Endometrium (tissue), 2 donors: ENCODE measurements at regions not wholly inside any gene's neighbourhood (a gene's known extent, or its start where the extent isn't known, plus 50 kb on each side); places are given as distances from the start of the nearest gene placed in this dataset.

Experiments used
- FAIRE-seq: peaks from 2 replicates; lab custom pipeline; 2012; peaks lifted over from hg19 to GRCh38; lab: Jason Lieb, UNC
- donor health status: control.
- donor health status: control.

DNA sequence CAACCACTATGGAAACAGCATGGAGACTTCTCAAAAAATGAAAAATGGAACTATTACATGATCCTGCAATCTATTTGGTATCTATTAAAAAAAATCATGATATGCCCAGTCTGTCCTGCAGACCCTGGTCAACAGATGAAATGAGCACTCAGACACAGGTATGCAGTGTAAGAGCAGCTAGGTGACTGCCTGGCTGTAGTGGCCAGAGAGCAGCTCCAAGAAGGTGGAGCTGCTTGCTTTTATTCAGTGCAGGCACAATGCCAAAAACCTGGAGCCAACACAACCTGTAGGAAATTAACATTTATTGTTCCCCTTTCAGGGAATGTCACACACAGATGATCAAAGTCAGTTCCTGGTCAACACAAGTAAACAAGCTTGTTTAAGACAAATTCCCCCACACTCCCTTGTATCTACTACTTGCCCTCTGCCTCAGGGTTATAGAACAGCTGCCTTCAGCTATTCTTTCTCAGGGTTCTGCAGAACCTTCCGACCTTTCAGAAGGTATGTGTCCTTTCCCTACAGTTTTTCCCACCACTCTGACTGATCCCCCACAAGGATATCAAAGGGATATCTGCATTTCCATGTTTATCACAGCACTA is 933.7 kb upstream of the SLITRK5 start:
- no peak for FAIRE-seq

DNA sequence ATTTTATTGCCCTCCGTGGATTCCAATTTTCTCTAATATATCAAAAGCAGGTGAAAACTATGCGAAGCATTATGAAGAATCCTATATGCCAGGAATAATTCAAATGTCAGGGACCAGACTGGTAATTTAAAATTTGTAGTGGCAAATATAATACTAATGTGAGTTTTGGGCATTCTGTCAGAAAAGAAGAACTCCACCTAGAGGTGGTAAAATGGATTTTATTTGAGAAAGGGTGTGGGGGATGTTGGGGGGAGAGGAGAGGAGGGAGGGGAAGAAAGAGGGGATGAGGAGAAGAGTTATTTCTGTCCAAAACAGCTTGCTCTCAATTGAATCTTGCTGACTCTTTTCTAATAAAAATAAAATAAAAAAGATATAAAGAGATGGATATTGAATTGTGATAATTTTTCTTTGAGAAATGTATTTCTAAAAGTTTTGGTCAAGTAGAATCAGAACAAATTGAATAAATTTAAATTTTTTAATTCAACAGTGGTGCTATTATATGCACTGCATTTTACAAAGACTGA is 929.3 kb upstream of the SLITRK5 start:
- FAIRE-seq: no peak

GRCh38 chr13:86757236-86757978 is 913.8 kb upstream of the SLITRK5 start:
- FAIRE-seq: no peak

DNA sequence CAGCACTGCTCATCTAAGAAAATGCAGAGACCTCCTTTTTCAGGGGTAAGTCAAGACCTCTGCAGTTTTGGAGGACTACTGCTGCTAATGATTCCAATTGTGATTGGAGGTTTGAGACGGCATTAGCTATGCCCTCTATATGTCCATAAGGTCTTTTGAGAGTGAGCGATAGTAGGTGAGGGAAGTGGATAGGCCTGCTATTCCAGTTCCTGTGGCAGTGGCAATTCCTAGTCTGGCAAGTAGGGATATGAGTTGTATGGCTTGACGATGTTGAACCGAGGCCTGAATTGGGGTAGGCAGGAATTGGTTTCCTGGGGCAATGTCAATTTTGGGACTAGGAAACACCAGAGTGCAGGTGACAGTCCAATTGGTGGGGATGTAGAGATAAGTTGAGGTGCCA is 913.1 kb upstream of the SLITRK5 start:
- no peak for FAIRE-seq

GRCh38 chr13:86760620-86761019 is 910.6 kb upstream of the SLITRK5 start:
- FAIRE-seq: no peak

DNA sequence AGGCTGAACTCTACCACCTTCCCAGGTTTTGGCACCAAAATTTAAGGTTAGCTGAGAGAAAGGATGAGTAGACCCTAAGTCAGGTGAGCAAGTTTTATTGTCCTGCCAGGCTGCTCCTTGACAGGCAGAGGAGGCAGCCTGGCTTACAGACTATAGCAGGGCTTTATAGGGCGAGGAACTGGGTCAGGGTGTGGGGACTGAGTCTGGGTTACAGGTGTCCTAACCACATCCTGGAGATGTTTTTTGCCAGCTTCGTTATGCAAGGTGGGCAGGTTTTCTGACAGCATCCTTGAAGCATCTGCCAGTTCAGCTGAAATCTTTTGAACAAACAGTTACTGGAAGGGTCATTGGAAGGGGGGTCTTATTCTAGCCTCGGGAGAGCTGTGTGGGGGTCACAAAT is 905.7 kb upstream of the SLITRK5 start:
- no peak for FAIRE-seq

DNA sequence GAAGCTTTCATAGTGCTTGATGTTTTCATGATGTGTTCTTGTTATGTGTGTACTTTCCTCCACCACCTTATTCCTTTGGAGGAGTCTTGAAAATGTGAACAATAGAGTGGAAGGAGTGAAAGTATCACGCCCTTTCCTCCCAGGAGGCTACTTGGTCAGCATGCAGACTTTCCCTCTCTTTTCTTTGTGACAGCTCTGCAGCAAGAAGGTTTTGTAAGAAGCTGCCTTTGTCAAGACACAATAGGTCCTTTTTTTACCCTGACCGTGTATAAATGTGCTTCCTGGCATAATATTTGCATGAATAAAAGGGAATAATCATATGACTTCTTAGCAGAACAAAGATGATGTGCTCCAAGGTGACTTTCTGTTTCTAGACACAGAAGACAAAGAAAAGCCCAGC is 882.6 kb upstream of the SLITRK5 start:
- FAIRE-seq: no peak

- no peak for FAIRE-seq
Measured at GRCh38 chr13:86792153-86792651, 879.0 kb upstream of the SLITRK5 start.

GRCh38 chr13:86795858-86796257 is 875.3 kb upstream of the SLITRK5 start:
- no peak for FAIRE-seq

- no peak for FAIRE-seq
Measured at GRCh38 chr13:86810361-86810760, 860.8 kb upstream of the SLITRK5 start.

GRCh38 chr13:86813198-86813597 is 858.0 kb upstream of the SLITRK5 start:
- no peak for FAIRE-seq

DNA sequence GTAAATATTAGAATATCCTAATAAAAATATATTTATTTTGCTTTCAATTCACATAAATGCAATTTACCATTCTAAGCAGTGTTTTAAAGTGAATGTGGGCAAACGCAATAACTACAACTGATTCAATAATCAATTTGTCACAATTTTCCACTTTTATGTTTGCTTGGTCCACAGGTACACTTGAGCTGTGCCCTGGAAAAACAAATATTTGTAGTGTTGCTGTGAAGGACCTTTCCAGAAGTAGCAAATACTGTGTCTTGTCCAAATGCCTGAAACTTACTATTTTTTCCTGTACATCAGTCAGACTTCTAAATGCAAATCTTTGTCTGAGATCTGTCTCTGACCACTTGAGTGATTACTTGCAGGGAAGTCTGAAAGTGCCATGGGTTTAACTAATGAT is 845.8 kb upstream of the SLITRK5 start:
- FAIRE-seq: no peak

GRCh38 chr13:86826232-86826631 is 844.9 kb upstream of the SLITRK5 start:
- no peak for FAIRE-seq

GRCh38 chr13:86830046-86830445 is 841.1 kb upstream of the SLITRK5 start:
- FAIRE-seq: no peak

DNA sequence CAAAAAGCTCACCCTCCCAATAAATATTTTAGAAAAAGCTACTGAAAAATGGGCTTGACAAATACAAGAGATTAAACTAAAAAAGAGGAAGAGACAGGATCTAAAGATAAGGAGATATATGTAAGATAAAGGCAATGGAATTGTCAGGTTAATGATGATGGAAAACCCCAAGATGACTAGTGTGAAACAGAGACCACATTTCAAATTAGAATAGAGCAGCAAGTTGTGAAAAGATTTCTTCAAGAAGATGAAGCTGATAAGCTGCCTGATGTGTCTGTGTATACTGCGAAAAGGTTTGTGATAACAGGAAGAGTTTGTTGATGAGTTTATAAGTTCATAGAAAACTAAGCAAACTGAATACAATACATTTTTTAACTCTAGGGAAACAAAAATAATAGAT is 840.1 kb upstream of the SLITRK5 start:
- FAIRE-seq: no peak

GRCh38 chr13:86838411-86839120 is 832.6 kb upstream of the SLITRK5 start:
- FAIRE-seq: no peak

- no peak for FAIRE-seq
Measured at GRCh38 chr13:86839221-86839620, 832.0 kb upstream of the SLITRK5 start.

GRCh38 chr13:86840250-86841191 is 830.6 kb upstream of the SLITRK5 start:
- FAIRE-seq: no peak

DNA sequence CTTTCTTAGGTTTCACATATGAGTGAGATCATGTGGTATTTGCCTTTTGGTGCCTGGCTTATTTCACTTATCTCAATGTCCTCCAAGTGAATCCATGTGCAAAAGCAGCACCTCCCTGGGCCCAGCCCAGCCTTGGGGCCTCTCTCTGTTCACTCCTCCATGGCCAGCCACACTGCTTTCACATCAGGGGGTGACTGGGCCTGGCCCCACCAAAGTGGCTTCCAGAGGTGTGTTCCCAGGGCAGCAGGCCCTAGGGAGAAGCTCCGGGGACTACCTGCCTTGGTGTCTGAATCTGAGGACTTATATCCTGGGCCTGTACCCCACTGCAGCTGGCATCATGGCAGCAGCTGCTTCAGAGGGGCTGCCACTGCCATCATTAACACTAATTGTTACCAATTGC is 829.9 kb upstream of the SLITRK5 start:
- FAIRE-seq: no peak

DNA sequence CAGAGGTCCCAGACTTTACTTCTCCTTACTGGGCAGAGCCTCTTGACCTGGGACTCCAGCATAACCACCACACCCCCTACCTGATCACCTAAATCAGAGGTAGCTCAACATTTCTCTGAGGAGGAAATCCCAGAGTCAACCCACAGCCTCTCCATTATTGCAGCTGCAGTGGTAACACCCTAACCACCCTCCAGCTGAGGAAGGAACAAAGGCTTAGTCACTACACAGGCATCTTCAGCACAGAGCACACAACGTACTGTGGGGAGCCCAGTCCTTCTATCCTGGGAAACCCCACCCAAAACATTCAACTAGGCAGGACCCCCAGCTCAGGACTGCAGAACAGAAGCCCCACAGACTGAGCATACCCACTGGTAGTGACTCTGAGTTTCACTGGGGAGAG is 824.7 kb upstream of the SLITRK5 start:
- FAIRE-seq: no peak

DNA sequence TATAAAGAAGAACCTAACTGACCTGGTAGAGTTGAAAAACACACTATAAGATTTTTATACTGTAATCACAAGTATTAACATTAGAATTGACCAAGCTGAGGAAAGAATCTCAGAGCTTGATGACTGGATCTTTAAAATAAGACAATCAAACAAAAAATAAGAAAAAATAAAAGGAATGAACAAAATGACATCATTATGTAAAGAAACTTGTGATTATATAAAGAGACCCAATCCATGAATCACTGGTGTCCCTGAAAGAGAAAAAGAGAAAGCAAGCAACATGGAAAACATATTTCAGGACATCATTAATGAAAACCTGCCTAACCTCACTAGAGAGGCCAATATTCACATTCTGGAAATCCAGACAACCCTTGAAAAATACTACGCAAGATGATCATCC is 822.5 kb upstream of the SLITRK5 start:
- no peak for FAIRE-seq

DNA sequence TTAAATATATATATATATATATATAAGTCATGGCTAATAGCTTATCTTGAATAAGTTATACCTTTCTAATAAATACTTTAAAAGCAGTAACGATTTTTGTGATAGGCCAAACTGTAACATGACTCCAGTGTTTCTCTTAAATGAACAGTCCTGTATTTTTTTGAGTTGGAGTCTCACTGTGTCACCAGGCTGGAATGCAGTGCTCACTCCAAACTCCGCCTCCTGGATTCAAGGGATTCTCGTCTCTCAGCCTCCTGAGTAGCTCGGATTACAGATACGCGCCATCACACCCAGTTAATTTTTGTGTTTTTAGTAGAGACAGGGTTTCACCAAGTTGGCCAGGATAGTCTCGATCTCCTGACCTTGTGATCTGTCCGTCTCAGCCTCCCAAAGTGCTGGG is 814.2 kb upstream of the SLITRK5 start:
- FAIRE-seq: no peak
